Colonic mucosa (tissue), 4 donors: ENCODE measurements at regions not wholly inside any gene's neighbourhood (a gene's known extent, or its start where the extent isn't known, plus 50 kb on each side); places are given as distances from the start of the nearest gene placed in this dataset.

Experiments
- DNase-seq: peaks from one replicate; pipeline ENCODE4 v3.0.0-alpha.2; 2020
- H3K27ac ChIP-seq: fragments of 200-600 bp; one replicate; pipeline ENCODE4 v1.8.0; 2021
- H3K27me3 ChIP-seq: fragments of 200-600 bp; one replicate; pipeline ENCODE4 v1.8.0; 2021
- H3K36me3 ChIP-seq: fragments of 200-600 bp; one replicate; pipeline ENCODE4 v1.8.0; 2021
- H3K4me1 ChIP-seq: fragments of 200-600 bp; one replicate; pipeline ENCODE4 v1.8.0; 2021; ENCODE audit warnings: mild to moderate bottlenecking
- H3K4me3 ChIP-seq: fragments of 200-600 bp; one replicate; pipeline ENCODE4 v1.8.0; 2021
- H3K9ac ChIP-seq, 2 donors: one replicate each; pipeline ENCODE4 v1.7.0; 2013; ENCODE audit warnings: control low read depth in 2 of 2, low read depth in 2 of 2, low read length in 2 of 2
- H3K9me3 ChIP-seq: fragments of 200-600 bp; one replicate; pipeline ENCODE4 v1.8.0; 2021
- intact Hi-C: fragments of 100-400 bp; cut with DNase I; formaldehyde crosslinking; loops from one replicate; pipeline ENCODE4 v1.14.1; 2022
- TF ChIP-seq, protein P1 (sequence below): fragments of 200-600 bp; IDR thresholded peaks from one replicate; pipeline ENCODE4 v1.8.0; 2022; ENCODE audit warnings: antibody characterized with exemption, mild to moderate bottlenecking
- donor health status: healthy.
- donor health status: DM: no; HTN: no; CAD: no.
- donor health status: DM: no; HTN: no; CAD: no.

DNA sequence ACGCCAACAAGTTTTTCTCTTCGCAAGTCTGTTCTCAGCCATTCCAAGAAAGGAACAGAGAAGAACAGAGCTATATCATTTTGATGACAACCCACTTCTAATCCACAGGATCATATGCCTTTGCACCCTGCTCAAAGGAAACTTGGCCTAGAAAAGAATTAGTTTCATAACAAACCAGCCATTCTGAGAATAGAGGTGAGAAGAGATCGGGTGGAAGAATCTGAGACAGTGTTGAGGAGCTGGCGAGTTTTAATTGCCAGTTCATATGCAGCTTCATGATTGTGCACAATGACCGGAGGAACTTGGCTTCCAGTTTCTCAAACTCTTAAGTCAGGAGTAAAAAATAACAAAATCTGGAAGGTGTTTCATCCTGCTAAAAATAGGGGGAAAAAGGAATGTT, 380.0 kb downstream of the NR2F1-AS1 start:
- H3K27me3 ChIP-seq = no peaks in the 10 kb centered on the region
- no peaks in the 10 kb centered on the region for H3K36me3 ChIP-seq
- no peaks in the 10 kb centered on the region for H3K4me1 ChIP-seq
- H3K9me3 ChIP-seq = no peaks in the 10 kb centered on the region
- TF ChIP-seq, protein P1, sequence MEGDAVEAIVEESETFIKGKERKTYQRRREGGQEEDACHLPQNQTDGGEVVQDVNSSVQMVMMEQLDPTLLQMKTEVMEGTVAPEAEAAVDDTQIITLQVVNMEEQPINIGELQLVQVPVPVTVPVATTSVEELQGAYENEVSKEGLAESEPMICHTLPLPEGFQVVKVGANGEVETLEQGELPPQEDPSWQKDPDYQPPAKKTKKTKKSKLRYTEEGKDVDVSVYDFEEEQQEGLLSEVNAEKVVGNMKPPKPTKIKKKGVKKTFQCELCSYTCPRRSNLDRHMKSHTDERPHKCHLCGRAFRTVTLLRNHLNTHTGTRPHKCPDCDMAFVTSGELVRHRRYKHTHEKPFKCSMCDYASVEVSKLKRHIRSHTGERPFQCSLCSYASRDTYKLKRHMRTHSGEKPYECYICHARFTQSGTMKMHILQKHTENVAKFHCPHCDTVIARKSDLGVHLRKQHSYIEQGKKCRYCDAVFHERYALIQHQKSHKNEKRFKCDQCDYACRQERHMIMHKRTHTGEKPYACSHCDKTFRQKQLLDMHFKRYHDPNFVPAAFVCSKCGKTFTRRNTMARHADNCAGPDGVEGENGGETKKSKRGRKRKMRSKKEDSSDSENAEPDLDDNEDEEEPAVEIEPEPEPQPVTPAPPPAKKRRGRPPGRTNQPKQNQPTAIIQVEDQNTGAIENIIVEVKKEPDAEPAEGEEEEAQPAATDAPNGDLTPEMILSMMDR = no peak
- intact Hi-C loops = no loop called here
- no peak overlapping the region for H3K27ac ChIP-seq
- no peak overlapping the region for H3K9ac ChIP-seq
- DNase-seq = no peak
- no peak overlapping the region for H3K4me3 ChIP-seq

DNA sequence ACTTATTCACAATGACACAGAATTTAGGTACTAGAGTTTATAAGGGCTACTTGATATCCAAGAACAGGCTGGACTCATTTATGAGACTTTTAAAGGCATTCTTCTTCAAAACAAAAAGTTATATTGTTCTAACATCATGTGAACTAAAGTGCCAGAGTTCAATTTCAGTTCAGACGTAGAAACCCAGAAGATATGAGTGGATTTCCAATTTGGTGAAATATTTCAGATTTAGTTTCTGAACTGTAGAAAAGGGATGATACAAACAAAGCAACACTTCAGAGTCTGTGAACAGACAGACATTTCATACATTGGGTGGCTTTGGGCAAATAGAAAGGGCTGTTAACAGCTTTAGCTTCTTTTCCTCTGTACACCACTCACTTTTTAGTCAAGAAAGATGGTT, 384.0 kb downstream of the NR2F1-AS1 start:
- no peak for DNase-seq
- Histone ChIP-seq H3K9me3 (no peaks in the 10 kb centered on the region), H3K9ac (no peak overlapping the region), H3K36me3 (no peaks in the 10 kb centered on the region), H3K27ac (no peak overlapping the region), H3K4me3 (no peak overlapping the region), H3K27me3 (no peaks in the 10 kb centered on the region), H3K4me1 (no peaks in the 10 kb centered on the region)
- intact Hi-C loops = no loop called here
- TF ChIP-seq, protein P1 = no peak

DNA sequence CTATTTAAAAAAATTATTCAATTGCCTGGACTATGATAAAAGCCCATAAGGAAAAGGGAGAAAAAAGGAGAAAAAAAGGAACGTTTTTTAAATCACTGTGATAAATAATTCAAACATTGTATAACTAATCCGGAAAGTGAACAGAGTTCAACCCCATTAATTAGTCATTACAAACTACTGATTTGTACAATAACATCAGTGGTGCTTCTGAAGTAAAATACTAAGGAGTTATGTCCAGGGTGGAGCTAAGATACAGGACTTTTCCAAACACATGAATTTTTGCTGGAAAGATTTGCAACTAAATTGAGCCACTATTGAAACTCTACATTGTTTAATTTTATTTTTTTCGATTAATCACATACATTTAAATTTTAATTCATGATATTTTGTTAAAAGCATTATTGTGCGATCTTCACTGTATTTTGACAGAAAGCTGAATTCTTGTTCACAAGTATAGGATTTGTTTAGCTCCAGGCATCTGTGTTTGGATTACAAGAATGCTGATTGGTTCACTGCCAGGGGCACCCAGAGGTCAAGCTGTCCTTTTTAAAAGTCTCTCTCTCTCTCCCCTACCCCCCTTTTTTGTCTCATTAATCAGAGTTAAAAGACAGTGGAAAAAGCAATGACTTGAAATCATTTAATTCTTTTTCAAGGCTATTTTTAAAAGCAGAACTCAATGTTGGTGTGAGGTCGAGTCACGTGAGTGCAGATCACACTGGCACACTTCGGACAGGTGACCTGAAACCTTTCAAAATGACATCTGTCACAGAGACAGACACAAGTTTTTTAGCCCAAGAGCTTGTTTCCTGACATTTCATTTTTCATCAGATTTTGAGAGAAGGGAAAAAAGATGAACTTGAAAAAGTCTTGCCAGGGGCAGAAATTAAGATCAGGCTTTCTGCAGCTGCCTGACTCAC, 387.3 kb downstream of the NR2F1-AS1 start:
- Histone ChIP-seq H3K9me3 (no peaks in the 10 kb centered on the region), H3K4me1 (no peaks in the 10 kb centered on the region), H3K36me3 (no peaks in the 10 kb centered on the region), H3K27ac (no peak overlapping the region), H3K4me3 (no peak overlapping the region), H3K27me3 (no peaks in the 10 kb centered on the region), H3K9ac (no peak overlapping the region)
- TF ChIP-seq, protein P1 = no peak
- intact Hi-C loops = no loop called here
- DNase-seq = no peak

DNA sequence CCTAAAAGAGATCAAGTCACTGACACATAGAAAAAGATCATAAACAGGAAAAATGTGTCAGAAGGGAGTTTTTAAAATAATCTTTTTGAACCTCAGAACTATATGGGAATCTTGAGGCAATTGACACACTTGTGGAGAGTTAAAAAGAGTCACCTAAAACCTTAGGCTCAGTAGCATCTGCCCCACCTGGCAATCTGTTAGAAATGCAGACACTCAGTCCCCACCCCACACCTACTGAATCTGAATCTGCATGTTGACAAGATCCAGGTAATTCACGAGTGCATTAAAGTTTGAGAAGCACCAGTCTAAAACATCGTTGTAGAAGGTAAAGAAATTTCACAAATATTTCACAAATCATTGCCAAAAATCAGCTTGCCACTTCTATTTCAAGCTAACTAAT, 388.3 kb downstream of the NR2F1-AS1 start:
- H3K36me3 ChIP-seq = no peaks in the 10 kb centered on the region
- H3K27ac ChIP-seq = no peak overlapping the region
- TF ChIP-seq, protein P1 = no peak
- DNase-seq = no peak
- H3K4me1 ChIP-seq = no peaks in the 10 kb centered on the region
- no peak overlapping the region for H3K9ac ChIP-seq
- intact Hi-C loops = no loop called here
- no peaks in the 10 kb centered on the region for H3K27me3 ChIP-seq
- H3K9me3 ChIP-seq = no peaks in the 10 kb centered on the region
- no peak overlapping the region for H3K4me3 ChIP-seq

DNA sequence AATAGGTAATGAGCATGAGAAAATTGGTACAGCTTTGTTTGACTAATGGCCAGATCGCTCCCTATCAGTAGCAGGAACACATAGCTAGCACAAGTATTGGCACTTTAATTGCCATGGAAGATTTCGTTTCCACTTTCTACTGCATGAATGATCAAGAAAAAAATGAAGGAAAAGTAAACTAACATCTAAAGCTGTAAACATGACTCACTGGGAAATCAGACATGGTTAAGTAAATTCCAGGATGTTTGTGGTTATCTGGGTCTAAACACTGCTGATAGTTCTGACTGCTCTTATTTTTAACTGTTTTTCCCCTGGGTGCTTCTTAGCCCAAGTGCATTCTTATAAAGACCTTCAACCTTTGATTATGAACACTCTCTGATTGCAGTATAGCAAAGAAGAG, 388.9 kb downstream of the NR2F1-AS1 start:
- no peak overlapping the region for H3K4me3 ChIP-seq
- no peak for DNase-seq
- no peak overlapping the region for H3K9ac ChIP-seq
- no peaks in the 10 kb centered on the region for H3K27me3 ChIP-seq
- TF ChIP-seq, protein P1 = no peak
- no peaks in the 10 kb centered on the region for H3K36me3 ChIP-seq
- intact Hi-C loops = no loop called here
- H3K4me1 ChIP-seq = no peaks in the 10 kb centered on the region
- H3K9me3 ChIP-seq = no peaks in the 10 kb centered on the region
- H3K27ac ChIP-seq = no peak overlapping the region
